ENCODE measurements at regions not wholly inside any gene's neighbourhood (a gene's known extent, or its start where the extent isn't known, plus 50 kb on each side); places are given as distances from the start of the nearest gene placed in this dataset.

DNA sequence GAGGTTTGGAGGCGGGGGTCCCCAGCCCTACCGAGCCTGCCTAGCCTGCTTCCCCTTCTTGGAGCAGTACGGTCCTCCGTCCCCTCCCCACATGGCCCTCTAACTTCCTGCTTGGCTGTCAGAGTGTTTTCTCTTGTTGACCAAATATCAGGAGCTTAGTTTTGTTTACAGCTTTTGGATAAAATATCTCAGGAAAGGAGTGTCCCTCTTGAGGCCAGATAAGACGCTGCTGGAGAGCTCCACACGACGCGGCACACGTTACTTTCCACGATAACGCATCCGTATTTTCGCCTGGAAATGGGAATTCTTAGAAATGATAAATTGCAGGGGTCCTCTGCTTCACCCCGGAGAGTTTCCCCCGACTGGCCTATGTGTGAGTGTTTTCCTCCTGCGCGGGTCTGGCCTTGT, 182.9 kb downstream of the MAF start:
- TF ChIP-seq, protein P1, sequence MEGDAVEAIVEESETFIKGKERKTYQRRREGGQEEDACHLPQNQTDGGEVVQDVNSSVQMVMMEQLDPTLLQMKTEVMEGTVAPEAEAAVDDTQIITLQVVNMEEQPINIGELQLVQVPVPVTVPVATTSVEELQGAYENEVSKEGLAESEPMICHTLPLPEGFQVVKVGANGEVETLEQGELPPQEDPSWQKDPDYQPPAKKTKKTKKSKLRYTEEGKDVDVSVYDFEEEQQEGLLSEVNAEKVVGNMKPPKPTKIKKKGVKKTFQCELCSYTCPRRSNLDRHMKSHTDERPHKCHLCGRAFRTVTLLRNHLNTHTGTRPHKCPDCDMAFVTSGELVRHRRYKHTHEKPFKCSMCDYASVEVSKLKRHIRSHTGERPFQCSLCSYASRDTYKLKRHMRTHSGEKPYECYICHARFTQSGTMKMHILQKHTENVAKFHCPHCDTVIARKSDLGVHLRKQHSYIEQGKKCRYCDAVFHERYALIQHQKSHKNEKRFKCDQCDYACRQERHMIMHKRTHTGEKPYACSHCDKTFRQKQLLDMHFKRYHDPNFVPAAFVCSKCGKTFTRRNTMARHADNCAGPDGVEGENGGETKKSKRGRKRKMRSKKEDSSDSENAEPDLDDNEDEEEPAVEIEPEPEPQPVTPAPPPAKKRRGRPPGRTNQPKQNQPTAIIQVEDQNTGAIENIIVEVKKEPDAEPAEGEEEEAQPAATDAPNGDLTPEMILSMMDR (IDR thresholded peaks at IDR 0.05; ENCODE audit: borderline replicate concordance, extremely low read depth, low read length, poor library complexity, severe bottlenecking), result no peak
- no peak for TF ChIP-seq EZH2 (IDR thresholded peaks at IDR 0.05; ENCODE audit: borderline replicate concordance, low read depth, low read length, severe bottlenecking)

All from DND-41 (cell line).